Spleen (tissue), 7 donors: ENCODE measurements at regions not wholly inside any gene's neighbourhood (a gene's known extent, or its start where the extent isn't known, plus 50 kb on each side); places are given as distances from the start of the nearest gene placed in this dataset.

Experiments used
- POLR2A ChIP-seq, 3 donors: fragments of 450-650 bp; IDR thresholded peaks; one replicate each; pipeline ENCODE4 v1.5.1; 2017; ENCODE audit warnings: antibody characterized with exemption in 3 of 3, mild to moderate bottlenecking in 1 of 3
- TF ChIP-seq, protein P1 (sequence below), 11 experiments: fragments of 200-600 bp in 7 of 11; fragments of 450-650 bp in 4 of 11; sonication (generic) in 4 of 11; IDR thresholded peaks in 8 of 11; conservative IDR thresholded peaks in 3 of 11; 1 replicate in 7 of 11; 2 replicates in 4 of 11; pipeline versions ENCODE4 v1.4.0 to v1.8.0; 2016 to 2021; ENCODE audit warnings: antibody characterized with exemption in 11 of 11, inconsistent platforms in 4 of 11, mild to moderate bottlenecking in 1 of 11
- donor health status: DM: no; HTN: no; CAD: no; lungs with moderate emphysema.
- donor health status: DM: no; HTN: no; CAD: no.
- donor health status: DM: no; HTN: no; CAD: no.

DNA sequence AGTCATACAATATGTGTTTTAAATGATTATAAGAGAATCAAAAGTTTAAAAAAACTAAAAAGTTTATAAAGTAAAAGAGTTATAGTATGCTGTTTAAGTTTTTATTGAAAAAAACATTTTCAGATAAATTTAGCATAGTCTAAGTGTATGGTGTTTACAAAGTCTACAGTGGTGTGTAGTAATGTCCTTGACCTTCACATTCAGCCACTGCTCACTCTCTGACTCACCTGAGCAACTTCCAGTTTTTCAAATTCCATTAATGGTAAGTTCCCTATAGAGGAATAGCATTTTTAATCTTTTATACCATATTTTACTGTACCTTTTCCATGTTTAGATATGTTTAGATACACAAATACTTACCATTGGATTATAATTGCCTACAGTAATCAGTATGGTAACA is 842.4 kb upstream of the KLHL1 start:
- TF ChIP-seq, protein P1, sequence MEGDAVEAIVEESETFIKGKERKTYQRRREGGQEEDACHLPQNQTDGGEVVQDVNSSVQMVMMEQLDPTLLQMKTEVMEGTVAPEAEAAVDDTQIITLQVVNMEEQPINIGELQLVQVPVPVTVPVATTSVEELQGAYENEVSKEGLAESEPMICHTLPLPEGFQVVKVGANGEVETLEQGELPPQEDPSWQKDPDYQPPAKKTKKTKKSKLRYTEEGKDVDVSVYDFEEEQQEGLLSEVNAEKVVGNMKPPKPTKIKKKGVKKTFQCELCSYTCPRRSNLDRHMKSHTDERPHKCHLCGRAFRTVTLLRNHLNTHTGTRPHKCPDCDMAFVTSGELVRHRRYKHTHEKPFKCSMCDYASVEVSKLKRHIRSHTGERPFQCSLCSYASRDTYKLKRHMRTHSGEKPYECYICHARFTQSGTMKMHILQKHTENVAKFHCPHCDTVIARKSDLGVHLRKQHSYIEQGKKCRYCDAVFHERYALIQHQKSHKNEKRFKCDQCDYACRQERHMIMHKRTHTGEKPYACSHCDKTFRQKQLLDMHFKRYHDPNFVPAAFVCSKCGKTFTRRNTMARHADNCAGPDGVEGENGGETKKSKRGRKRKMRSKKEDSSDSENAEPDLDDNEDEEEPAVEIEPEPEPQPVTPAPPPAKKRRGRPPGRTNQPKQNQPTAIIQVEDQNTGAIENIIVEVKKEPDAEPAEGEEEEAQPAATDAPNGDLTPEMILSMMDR (IDR thresholded peaks at IDR 0.05 in 8 of 11, conservative IDR thresholded peaks at IDR 0.05 in 3 of 11) = no peak
- no peak for TF ChIP-seq POLR2A (IDR thresholded peaks at IDR 0.05)
